ENCODE measurements at regions not wholly inside any gene's neighbourhood (a gene's known extent, or its start where the extent isn't known, plus 50 kb on each side); places are given as distances from the start of the nearest gene placed in this dataset.
"Not testable (repeated sequence)": the region's sequence is repeated elsewhere in the genome, so short reads cannot be mapped to it uniquely, and the experiment has no call there.

DNA sequence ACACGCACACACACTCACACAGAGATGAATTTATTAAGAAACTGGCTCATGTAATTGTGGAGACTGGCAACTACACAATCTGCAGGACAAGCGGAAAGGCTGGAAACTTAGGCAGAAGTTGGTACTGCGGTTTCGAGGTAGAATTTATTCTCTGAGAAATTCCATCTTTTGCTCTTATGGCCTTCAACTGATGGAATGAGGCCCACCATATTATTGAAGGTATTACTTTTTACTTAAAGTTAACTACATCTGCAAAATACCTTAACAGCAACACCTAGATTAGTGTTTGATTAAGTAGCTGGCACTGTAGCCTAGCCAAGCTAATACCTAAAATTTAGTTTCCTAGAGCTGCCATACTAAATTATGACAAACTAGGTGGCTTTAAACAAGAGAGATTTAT, 384.0 kb upstream of the UBE2E3 start:
- FAIRE-seq, result no peak

GRCh38 chr2:180591947-180592346, 388.5 kb upstream of the UBE2E3 start:
- no peak for FAIRE-seq

DNA sequence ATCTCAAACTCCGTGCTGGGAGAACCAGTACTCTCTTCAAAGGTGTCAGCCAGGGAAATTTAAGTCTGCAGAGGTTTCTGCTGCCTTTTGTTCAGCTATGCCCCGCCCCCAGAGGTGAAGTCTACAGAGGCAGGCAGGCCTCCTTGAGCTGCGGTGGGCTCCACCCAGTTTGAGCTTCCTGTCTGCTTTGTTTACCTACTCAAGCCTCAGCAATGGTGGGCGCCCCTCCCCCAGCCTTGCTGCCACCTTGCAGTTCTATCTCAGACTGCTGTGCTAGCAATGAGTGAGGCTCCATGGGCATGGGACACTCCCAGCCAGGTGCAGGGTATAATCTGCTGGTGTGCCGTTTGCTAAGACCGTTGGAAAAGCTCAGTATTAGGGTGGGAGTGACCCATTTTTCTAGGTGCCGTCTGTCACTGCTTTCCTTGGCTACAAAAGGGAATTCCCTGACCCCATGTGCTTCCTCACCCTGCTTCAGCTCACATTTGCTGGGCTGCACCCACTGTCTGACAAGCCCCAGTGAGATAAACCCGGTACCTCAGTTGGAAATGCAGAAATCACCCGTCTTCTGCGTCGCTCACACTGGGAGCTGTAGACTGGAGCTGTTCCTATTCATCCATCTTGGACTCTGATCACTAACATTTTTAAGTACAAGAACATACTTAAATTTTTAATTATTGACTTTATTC, 389.2 kb upstream of the UBE2E3 start:
- not testable (repeated sequence) for FAIRE-seq

DNA sequence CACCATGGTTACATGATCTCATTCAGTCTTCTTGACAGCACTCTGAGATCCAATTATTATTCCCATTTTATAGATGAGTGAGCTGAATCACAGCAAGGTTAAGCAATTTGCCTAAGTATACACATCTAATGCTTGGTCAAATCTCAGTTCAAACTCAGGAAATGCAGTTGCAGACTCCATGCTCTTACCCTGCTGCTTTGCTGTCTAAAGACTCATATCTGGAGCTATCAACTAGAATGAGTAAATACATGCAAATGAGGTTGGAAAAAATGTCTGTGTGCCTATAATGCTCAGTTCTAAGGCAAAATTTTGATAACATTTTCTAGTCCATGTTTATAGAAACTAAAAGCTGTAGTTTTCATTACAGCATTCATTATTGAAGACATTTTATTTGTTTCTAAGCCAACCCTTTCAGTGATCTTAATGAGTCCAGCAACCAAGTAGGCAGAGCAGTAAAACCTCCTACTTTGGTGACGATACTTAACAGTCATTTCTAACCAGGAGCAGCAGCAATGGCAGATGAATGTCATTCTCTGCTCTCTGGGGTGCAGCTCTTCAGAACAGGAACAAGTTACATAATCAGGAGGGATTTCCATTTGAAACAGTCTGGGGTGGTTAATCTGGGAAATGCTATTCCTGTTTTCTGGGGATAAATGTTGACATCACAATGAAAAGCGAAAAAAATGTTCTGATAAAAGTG, 396.8 kb upstream of the UBE2E3 start:
- no peak for FAIRE-seq

GRCh38 chr2:180579388-180579787, 401.0 kb upstream of the UBE2E3 start:
- no peak for FAIRE-seq

GRCh38 chr2:180578441-180578840, 402.0 kb upstream of the UBE2E3 start:
- FAIRE-seq, result no peak

GRCh38 chr2:180577567-180577966, 402.8 kb upstream of the UBE2E3 start:
- FAIRE-seq, result no peak

- FAIRE-seq, result no peak
Measured at GRCh38 chr2:180573951-180574350, 406.5 kb upstream of the UBE2E3 start.

- FAIRE-seq, result no peak
Measured at GRCh38 chr2:180572346-180572745, 408.1 kb upstream of the UBE2E3 start.

GRCh38 chr2:180571559-180571958, 408.8 kb upstream of the UBE2E3 start:
- FAIRE-seq, result no peak

DNA sequence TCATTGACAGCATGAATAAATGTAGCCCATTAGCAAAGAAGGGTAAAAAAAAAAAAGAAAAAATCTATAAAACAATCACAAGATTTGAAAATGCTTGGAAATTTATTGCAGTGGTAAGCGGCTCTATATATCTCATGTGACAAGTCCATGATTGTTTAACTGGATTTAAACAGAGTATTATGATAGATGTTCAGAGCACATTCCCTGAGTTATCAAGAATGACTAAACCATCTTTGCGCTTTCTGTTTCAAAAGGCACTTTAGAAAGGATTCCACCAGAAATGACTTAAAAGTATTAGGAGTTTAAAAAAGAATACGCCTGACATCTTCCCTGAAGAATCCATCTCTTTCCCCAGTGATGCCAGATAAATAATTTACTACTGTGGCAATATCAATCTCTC, 409.5 kb upstream of the UBE2E3 start:
- FAIRE-seq, result no peak

- FAIRE-seq, result no peak
Measured at GRCh38 chr2:180564051-180564450, 416.4 kb upstream of the UBE2E3 start.

GRCh38 chr2:180562378-180562777, 418.0 kb upstream of the UBE2E3 start:
- no peak for FAIRE-seq

- no peak for FAIRE-seq
Measured at GRCh38 chr2:180559771-180560170, 420.6 kb upstream of the UBE2E3 start.

DNA sequence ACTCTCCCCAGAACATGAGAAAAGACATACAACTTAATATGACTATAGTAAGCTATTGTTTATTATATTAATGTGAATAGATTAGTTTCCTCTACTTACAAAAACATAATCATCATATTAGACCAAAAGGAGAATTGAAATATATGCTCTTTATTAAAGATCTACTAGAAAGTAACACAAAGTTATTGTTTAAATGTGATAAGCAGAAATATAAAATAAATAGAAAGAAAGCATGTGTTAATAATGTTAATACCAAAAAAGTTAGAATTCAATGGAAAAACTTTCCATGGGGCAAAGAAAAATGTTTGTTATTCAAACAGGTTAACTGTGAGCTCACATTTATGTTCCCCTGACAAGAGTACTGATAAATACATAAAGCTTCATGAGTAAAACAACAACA, 421.4 kb upstream of the UBE2E3 start:
- FAIRE-seq, result no peak

GRCh38 chr2:180555391-180555965, 424.9 kb upstream of the UBE2E3 start:
- FAIRE-seq, result no peak

DNA sequence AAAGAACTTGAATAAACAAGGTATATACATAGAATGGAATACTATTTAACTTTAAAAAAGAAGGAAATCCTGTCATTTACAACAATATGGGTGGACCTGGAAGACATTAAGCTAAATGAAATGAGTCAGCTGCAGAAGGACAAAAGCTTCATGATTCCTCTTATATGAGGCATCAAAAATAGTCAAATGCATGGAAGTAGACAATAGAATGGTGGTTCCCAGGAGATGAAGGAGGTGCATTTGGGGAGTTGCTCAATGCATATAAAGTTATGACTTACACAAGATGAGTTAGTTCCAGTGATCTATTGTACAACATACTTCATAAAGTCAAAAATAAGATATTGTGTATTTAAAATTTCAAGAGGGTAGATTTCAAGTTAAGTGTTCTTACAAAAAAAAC, 426.1 kb upstream of the UBE2E3 start:
- FAIRE-seq, result no peak

DNA sequence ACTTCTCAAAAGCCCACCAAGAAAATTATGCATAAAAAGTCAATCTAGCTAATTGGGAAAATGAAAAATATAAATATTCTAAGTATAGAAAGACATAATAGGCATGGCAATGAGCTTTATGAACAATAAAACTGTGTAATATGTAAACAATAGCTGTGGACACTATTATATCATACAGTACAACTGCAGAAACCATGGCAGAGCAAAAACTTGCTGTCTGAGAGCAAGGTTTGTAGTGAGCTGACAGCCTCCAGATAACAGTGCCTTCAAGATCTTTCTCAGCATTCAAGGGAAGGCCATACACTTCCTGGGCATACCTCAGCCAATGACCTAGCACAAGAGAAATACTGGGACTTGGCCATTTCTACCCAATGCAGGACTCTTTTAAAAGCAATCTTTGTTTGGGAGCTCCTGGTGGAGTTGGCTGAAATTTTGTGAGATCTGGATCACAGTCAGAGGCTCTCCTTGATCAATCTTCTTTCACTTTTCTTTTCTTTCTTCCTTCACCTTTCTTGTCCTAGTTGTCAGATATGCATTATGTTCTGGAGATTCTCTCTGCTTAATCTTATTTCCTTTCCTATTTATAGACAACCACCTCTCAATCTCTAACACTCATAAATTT, 427.2 kb upstream of the UBE2E3 start:
- no peak for FAIRE-seq

GRCh38 chr2:180542511-180542910, 437.9 kb upstream of the UBE2E3 start:
- no peak for FAIRE-seq

DNA sequence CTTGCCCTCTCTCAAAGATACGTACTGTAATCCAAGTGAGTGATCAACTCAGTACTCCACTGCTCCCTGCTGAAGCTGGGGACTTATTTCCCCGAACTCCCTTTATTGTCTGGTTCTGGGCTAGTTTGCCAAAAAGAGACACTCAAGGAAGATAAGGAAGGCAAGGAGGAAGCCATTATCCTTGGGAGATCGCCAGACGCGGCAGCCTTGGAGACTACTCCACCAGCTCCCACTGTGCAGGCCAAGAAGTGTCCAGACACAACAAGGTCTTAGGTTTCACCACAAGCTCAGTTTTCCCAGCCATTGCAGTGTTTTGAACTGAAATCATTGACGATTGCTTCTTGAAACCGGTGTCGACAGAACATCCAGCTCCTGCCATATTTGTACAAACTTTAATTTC, 439.6 kb upstream of the UBE2E3 start:
- no peak for FAIRE-seq

DNA sequence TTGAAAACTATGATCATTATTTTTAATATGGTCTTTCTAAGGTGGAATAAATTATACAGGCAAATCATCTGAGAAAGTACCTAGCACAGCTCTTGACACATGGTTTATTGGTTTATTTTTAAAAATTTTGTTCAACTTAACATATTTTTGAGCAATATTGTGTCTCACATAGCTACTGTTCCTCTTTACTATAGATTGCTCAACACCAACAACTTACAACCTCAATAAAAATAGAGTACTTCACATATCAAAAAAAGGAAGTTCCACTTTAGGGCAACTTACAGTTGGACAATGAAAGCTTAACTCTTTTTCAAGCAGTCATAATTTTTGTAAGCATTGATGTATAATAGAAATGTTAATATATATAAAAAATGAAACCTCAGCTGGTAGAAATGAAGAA, 440.9 kb upstream of the UBE2E3 start:
- FAIRE-seq, result no peak

- FAIRE-seq, result no peak
Measured at GRCh38 chr2:180535289-180535688, 445.1 kb upstream of the UBE2E3 start.

DNA sequence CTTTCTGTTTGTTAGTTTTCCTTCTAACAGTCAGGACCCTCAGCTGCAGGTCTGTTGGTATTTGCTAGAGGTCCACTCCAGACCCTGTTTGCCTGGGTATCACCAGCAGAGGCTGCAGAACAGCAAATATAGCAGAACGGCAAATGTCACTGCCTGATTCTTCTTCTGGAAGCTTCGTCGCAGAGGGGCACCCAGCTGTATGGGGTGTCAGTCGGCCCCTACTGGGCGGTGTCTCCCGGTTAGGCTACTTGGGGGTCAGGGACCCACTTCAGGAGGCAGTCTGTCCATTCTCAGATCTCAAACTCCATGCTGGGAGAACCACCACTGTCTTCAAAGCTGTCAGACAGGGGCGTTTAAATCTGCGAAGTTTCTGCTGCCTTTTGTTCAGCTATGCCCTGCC, 448.6 kb upstream of the UBE2E3 start:
- FAIRE-seq, result not testable (repeated sequence)

DNA sequence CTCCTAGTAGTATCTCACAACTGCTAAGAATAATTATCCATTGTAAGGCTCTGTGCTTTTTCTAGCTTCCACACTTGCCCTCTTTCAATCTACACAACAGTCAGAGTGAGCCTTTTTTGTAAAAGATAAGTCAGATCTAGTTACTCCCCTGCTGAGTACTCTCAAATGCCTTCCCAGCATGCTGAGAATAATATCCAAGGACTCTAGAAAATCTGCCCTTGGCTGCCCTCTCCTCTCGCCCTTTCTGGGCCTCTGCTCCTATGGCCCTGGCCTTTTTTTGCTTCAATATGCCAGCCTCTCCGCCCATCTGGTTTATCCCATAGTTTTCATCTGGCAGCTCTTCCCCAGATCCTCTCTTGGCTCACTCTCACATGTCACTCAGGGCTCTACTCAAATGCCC, 455.9 kb upstream of the UBE2E3 start:
- no peak for FAIRE-seq

Data from G401.6 (cell line).